ENCODE measurements at regions not wholly inside any gene's neighbourhood (a gene's known extent, or its start where the extent isn't known, plus 50 kb on each side); places are given as distances from the start of the nearest gene placed in this dataset.
"Not testable (repeated sequence)": the region's sequence is repeated elsewhere in the genome, so short reads cannot be mapped to it uniquely, and the experiment has no call there.

DNA sequence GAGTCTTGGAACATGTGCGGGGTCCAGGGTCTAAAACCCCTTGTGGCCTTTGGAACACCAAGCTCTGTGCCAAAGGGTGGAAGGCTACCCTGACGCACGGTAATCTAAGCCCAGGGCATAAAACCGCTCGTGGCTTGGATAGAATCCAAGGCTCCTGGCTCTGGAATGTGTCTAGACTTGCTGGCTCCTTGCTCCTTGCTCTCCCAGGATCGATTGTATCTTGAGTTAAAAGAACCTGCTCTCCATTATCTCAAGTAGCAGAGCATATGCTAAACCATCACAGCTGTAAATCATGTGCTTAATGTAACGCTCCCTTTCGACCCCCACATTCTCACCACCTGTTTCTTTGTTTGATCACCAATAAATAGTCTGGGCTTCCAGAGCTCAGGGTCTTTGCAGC, 50.3 kb downstream of the TLCD4 start:
- DNase-seq (ENCODE audit: low read depth in 1 of 2, low spot score in 1 of 2), result peak in 1 of 2 experiments; percentile 43
- in situ Hi-C loops (cut with HindIII; ENCODE audit: low pct_unique_long_range_greater_than_20kb, low sequenced_read_pairs), result not testable (repeated sequence)

DNA sequence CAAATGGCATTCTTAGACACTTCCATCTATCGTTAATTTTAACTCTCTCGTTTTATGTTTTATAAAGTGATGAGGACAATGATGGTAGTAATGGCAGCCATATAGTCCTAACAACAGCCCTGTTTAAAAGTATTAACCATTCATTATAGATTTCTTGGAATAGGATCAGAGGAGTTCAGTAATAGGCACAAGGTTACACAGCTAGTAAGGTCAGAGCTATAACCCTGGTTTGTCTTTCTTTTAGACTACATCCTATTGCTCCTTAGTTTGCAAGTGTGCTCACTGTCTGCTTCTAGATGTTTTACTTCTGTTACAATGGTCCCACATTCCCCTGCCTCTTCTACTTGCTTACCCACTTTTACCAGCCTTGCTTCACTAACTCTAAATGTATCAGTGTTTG, 50.9 kb downstream of the TLCD4 start:
- no peak for DNase-seq (ENCODE audit: low read depth in 1 of 2, low spot score in 1 of 2)
- in situ Hi-C loops (cut with HindIII; ENCODE audit: low pct_unique_long_range_greater_than_20kb, low sequenced_read_pairs), result no loop called here
- TF ChIP-seq JUND (IDR thresholded peaks at IDR 0.05; ENCODE audit: low read depth), result no peak

DNA sequence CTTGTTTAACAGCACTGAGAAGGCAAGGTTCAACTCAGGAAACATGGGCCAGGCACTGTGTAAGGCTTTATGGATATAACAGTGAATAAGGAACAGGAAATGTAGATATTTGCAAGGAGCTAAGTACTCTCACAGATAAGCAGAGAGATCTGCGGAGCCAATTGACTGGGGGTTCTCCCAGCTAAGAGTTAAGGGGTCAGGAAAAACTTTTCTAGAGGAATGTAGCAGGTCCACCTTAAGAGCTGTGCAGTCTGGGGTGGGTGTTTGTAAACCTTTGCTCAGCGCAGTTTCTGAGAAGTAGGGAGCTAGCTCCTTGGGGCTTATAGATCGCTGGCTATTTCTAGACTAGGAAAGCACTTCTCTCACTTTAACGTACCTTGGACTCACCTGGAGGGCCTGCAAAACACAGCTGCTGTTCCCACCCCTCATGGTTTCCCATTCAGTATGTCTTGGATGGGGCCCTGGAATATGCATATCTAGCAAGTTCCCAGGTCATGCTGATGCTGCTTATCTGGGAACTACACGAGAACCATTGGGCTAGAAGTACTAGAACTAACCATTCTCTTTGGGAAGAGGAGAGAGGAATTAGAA, 51.7 kb downstream of the TLCD4 start:
- TF ChIP-seq JUND (IDR thresholded peaks at IDR 0.05; ENCODE audit: low read depth), result no peak
- in situ Hi-C loops (cut with HindIII; ENCODE audit: low pct_unique_long_range_greater_than_20kb, low sequenced_read_pairs), result no loop called here
- DNase-seq (ENCODE audit: low read depth in 1 of 2, low spot score in 1 of 2), result no peak

DNA sequence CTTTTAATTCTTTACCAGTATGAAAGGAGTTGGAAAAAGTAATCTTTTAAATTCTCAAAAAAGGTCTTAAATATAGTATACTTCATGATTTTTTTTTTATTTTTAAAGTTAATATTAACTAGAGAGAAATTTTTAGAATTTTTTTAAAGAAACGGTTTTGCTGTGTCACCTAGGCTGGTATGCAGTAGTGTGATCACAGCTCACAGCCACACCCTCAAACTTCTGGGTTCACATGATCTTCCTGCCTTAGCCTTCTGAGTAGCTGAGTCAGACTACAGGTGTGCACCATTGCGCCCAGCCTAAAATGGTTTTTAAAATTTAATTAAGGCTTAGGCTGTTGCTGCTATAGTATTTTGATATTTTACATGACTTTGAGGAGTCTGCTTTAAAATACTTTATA, 52.4 kb downstream of the TLCD4 start:
- in situ Hi-C loops (cut with HindIII; ENCODE audit: low pct_unique_long_range_greater_than_20kb, low sequenced_read_pairs), result no loop called here
- DNase-seq (ENCODE audit: low read depth in 1 of 2, low spot score in 1 of 2), result no peak
- TF ChIP-seq JUND (IDR thresholded peaks at IDR 0.05; ENCODE audit: low read depth), result no peak

DNA sequence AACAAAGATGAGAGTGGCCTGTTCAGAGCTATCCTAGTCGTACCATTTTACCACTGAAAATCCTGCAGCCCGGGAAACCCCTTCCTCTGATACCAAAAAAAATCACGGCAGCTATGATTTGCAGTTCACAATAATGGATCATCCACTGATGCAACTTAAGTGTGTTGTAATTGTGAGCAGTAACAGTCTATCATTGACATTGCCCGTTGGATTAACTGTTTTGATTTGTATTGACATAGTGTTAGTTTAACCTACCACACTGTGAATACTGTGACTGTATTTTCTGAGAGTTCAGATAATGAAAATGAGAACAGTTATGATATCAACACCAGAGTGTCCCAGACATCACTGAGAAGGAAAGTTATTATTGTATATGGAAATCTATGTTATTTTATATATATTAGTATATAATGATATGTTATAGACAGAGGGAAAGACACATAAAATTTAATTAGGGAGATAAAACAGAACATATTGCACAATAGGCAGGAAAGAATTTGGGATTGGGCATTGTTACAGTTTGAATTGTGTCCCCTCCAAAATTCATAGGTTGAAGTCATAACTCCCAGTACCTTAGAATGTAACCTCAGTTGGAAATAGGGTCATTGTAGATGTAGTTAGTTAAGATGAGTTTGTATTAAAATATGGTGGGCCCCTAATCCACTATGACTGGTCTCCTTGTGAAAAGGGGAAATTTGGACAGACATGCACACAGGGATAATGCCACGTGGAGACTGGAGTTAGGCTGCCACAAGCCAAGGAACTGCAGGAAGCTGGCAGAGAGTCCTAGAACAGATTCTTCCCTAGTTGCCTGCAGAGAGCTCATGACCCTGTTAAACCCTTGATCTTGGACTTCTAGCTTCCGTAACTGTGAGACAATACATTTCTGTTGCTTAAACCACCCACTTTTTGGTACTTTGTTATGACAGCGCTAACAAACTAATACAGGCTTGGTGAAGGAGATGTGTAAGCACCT, 54.4 kb downstream of the TLCD4 start:
- DNase-seq (ENCODE audit: low read depth in 1 of 2, low spot score in 1 of 2), result no peak
- TF ChIP-seq JUND (IDR thresholded peaks at IDR 0.05; ENCODE audit: low read depth), result no peak
- in situ Hi-C loops (cut with HindIII; ENCODE audit: low pct_unique_long_range_greater_than_20kb, low sequenced_read_pairs), result no loop called here

DNA sequence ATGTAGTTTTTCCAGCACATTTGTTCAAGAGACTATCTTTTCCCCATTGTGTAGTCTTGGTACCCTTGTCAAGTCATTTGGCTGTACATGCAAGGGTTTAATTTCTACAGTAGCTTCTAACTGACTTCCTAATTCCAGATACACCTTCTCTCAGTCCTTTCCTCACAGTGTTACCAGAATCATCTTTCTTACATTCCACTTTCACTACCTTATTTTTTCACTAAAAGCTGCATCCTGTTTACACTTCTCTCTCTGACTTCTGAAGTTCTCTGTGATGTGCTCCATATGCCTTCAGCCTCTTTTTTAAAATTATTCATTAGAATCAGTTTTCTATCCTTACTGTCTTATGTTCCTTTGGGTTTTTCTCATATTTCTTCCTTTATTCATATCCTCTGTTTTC, 57.1 kb upstream of the RWDD3 start:
- no peak for DNase-seq (ENCODE audit: low read depth in 1 of 2, low spot score in 1 of 2)

DNA sequence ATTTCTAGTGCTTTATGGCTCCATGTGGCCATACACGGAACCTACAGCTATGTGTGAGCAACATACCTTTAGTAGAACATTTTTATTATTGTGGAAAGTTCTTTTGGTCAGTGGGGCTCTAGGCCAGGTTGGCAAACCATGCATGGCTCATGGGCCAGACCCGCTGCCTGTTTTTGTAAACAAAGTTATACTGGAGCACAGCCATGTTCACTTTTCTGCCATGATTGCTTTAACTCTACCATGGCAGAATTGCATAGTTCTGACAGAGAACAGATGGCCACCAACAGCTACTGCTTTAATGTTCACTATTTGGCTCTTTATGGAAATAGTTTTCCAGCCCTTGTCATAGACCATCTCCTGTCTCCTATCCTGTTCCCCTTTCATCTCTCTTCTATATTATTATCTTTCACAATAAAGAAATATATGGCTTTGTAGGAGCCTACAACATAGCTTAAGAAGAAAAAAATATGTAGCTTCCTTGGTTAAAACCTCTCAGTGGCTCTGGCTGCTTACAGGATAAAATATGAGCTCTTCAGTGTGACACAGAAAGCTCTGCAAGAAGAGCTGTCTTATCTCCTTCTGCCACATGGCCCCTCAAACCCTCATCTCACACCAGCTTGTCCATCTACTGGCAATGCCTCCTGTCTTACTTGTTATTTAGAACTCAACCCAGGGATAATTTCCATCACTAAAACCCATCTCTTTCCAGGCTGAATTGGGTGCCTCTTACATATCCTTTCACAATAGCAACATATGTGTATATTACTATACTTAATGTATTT, 54.6 kb upstream of the RWDD3 start:
- no peak for DNase-seq (ENCODE audit: low read depth in 1 of 2, low spot score in 1 of 2)
- no peak for TF ChIP-seq JUND (IDR thresholded peaks at IDR 0.05; ENCODE audit: low read depth)
- in situ Hi-C loops (cut with HindIII; ENCODE audit: low pct_unique_long_range_greater_than_20kb, low sequenced_read_pairs), result no loop called here

More for the DNA sequence above, 57.1 kb upstream of the RWDD3 start:
- no peak for TF ChIP-seq JUND (IDR thresholded peaks at IDR 0.05; ENCODE audit: low read depth)
- in situ Hi-C loops (cut with HindIII; ENCODE audit: low pct_unique_long_range_greater_than_20kb, low sequenced_read_pairs), result no loop called here

DNA sequence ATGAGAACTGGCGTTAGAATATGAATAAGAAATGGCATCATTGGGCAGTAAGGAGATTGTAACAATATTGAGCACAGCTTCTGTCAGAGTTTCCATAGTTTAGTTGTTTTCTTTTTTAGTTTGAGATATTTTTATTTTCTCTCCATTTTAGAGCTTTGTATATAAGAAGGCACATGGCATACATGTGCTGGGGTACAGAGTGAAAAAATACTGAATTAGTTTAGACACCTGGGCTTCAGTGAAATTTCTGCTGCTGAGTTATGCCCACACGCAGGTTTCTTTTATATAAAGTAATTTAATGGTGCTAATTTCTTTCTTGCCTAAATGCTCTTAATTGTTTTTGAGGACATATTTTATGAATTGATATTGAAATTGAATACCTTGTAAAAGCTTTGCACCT, 53.6 kb upstream of the RWDD3 start:
- DNase-seq (ENCODE audit: low read depth in 1 of 2, low spot score in 1 of 2), result no peak
- in situ Hi-C loops (cut with HindIII; ENCODE audit: low pct_unique_long_range_greater_than_20kb, low sequenced_read_pairs), result no loop called here

DNA sequence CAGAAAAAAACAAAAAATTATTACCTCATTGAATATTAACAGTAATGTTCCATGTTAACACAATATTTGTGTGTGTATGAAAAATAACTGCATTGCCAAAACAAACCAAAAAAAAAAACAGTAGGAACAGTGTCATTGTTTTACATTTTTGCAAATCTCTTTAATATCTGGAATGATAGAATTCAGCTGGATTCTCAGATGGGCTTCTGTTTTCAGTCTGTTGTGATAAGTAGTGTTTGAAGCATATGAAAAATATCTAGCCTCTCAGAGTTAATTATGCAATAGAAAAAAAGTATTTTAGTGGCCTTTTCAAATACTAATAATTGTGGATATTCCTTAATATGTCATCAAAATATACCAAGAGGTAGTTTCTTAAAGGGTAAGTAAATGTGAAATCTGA, 52.9 kb upstream of the RWDD3 start:
- no peak for DNase-seq (ENCODE audit: low read depth in 1 of 2, low spot score in 1 of 2)
- in situ Hi-C loops (cut with HindIII; ENCODE audit: low pct_unique_long_range_greater_than_20kb, low sequenced_read_pairs), result no loop called here
- no peak for TF ChIP-seq JUND (IDR thresholded peaks at IDR 0.05; ENCODE audit: low read depth)

More for the DNA sequence above, 53.6 kb upstream of the RWDD3 start:
- TF ChIP-seq JUND (IDR thresholded peaks at IDR 0.05; ENCODE audit: low read depth), result no peak

DNA sequence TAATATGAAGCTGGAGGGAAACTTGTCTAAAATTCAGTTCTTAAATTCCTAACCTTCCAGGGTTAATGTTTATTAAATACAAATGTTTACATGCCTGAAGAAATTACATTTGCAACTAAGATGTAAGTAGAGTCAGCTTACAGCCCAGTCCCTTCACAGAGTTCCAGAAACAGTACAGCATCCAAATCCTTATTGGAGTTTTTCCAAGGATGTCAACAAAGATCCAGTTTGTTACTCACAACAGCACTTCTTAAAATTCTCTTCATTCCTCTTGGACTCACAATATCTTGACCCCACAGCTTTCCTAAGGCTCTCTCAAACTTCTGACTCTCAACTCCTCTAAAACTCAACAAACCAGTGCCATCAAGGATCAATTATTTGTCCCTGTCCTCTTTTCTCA, 50.1 kb upstream of the RWDD3 start:
- DNase-seq (ENCODE audit: low read depth in 1 of 2, low spot score in 1 of 2), result no peak
- in situ Hi-C loops (cut with HindIII; ENCODE audit: low pct_unique_long_range_greater_than_20kb, low sequenced_read_pairs), result no loop called here
- no peak for TF ChIP-seq JUND (IDR thresholded peaks at IDR 0.05; ENCODE audit: low read depth)
